HCT116 (cell line): ENCODE measurements at regions not wholly inside any gene's neighbourhood (a gene's known extent, or its start where the extent isn't known, plus 50 kb on each side); places are given as distances from the start of the nearest gene placed in this dataset.
"Not testable (repeated sequence)": the region's sequence is repeated elsewhere in the genome, so short reads cannot be mapped to it uniquely, and the experiment has no call there.

Source experiments
- ATAC-seq: fragments of 200-7000 bp; cut with Tn5 transposase; 2 replicates; pipeline ENCODE4 v1.9.1; 2020; ENCODE audit warnings: mild to moderate bottlenecking, moderate library complexity
- BruUV-seq: library from RNA; stranded (reverse); fragments of 400-500 nt; replicated peaks from 2 replicates; lab custom pipeline; 2021; lab: Mats Ljungman, UMichigan
- CTCF ChIA-PET: fragments of 300-600 bp; sonication (Branson Sonifier 250); formaldehyde crosslinking; loops from one replicate; lab custom pipeline; 2021; ENCODE audit warnings: antibody characterized with exemption; lab: Charles Lee
- POLR2A ChIA-PET: fragments of 300-600, 350-600 bp; sonication (Branson Sonifier 250); formaldehyde crosslinking; loops from one replicate; lab custom pipeline; 2021; ENCODE audit warnings: antibody characterized with exemption; lab: Charles Lee
- RAD21 ChIA-PET, 2 experiments: fragments of 300-600 bp; sonication (Branson Sonifier 250); formaldehyde crosslinking; loops; one replicate each; lab custom pipeline; 2023; ENCODE audit warnings: low total read pairs in 2 of 2; ENCODE audit not compliant: uncharacterized antibody in 2 of 2, unreplicated experiment in 2 of 2, low non-redundant PET in 1 of 2; lab: Charles Lee
- DNase-seq: peaks from one replicate; pipeline ENCODE4 v3.0.0-alpha.2; 2010; ENCODE audit warnings: low read depth, low spot score
- H2AFZ ChIP-seq: fragments of 200-600 bp; shearing (Covaris generic), sonication (generic); 2 replicates; pipeline ENCODE4 v1.6.1; 2017; ENCODE audit warnings: low read depth, mixed run types, mixed read lengths, antibody characterized with exemption, low read length; ENCODE audit not compliant: poor library complexity, severe bottlenecking
- H3K27ac ChIP-seq: 2 replicates; pipeline ENCODE4 v1.5.1; 2012; ENCODE audit warnings: low read depth, low read length
- H3K27me3 ChIP-seq: fragments of 200-600 bp; sonication (generic); 2 replicates; pipeline ENCODE4 v1.6.1; 2016; ENCODE audit warnings: mixed run types, low read length, mixed read lengths; ENCODE audit not compliant: insufficient read depth
- H3K36me3 ChIP-seq, 2 experiments: fragments of 200-500 bp in 1 of 2; fragments of 200-600 bp in 1 of 2; sonication (Bioruptor generic) in 1 of 2; sonication (generic) in 1 of 2; 2 replicates each; pipeline versions ENCODE4 v1.5.1 to v1.6.1; 2014 to 2016; ENCODE audit warnings: low read length in 2 of 2, inconsistent platforms in 1 of 2, mixed read lengths in 1 of 2, mixed run types in 1 of 2; ENCODE audit not compliant: insufficient read depth in 2 of 2, control insufficient read depth in 1 of 2
- H3K4me1 ChIP-seq, 2 experiments: fragments of 200-600 bp in 1 of 2; sonication (generic) in 1 of 2; 2 replicates each; pipeline versions ENCODE4 v1.5.1 to v1.6.1; 2012 to 2017; ENCODE audit warnings: low read length in 2 of 2, inconsistent platforms in 1 of 2, mild to moderate bottlenecking in 1 of 2, mixed read lengths in 1 of 2, mixed run types in 1 of 2, moderate library complexity in 1 of 2; ENCODE audit not compliant: insufficient read depth in 2 of 2, control insufficient read depth in 1 of 2
- H3K4me2 ChIP-seq: fragments of 200-600 bp; sonication (generic); 2 replicates; pipeline ENCODE4 v1.6.1; 2017; ENCODE audit warnings: mixed run types, low read length, mixed read lengths
- H3K4me3 ChIP-seq, 2 experiments: fragments of 200-600 bp in 1 of 2; sonication (generic) in 1 of 2; replicated peaks in 1 of 2; 2 replicates each; pipeline ENCODE4 v1.5.1; 2011 to 2016; ENCODE audit warnings: low read length in 2 of 2, control low read depth in 1 of 2, low read depth in 1 of 2, mild to moderate bottlenecking in 1 of 2, mixed read lengths in 1 of 2, mixed run types in 1 of 2
- H3K79me2 ChIP-seq: fragments of 200-600 bp; sonication (generic); 2 replicates; pipeline ENCODE4 v1.6.1; 2017; ENCODE audit warnings: mild to moderate bottlenecking, mixed run types, low read length, moderate library complexity, mixed read lengths; ENCODE audit not compliant: insufficient read depth
- H3K9ac ChIP-seq: fragments of 200-600 bp; sonication (generic); 2 replicates; pipeline ENCODE4 v1.6.1; 2016; ENCODE audit warnings: low read length, mixed read lengths
- H3K9me2 ChIP-seq: fragments of 200-600 bp; sonication (generic), shearing (Covaris generic); 2 replicates; pipeline ENCODE4 v1.6.1; 2017; ENCODE audit warnings: mixed run types, mild to moderate bottlenecking, moderate library complexity; ENCODE audit not compliant: insufficient read depth
- H3K9me3 ChIP-seq, 2 experiments: fragments of 200-500 bp in 1 of 2; fragments of 200-600 bp in 1 of 2; sonication (Bioruptor generic) in 1 of 2; sonication (generic) in 1 of 2; 2 replicates each; pipeline ENCODE4 v1.6.1; 2014 to 2017; ENCODE audit warnings: low read length in 2 of 2, mixed read lengths in 2 of 2, inconsistent platforms in 1 of 2, low read depth in 1 of 2, mild to moderate bottlenecking in 1 of 2, mixed run types in 1 of 2, moderate library complexity in 1 of 2; ENCODE audit not compliant: control insufficient read depth in 1 of 2, insufficient read depth in 1 of 2
- H4K20me1 ChIP-seq: fragments of 200-600 bp; sonication (generic), shearing (Covaris generic); 2 replicates; pipeline ENCODE4 v1.6.1; 2017; ENCODE audit warnings: mixed run types, mild to moderate bottlenecking, moderate library complexity; ENCODE audit not compliant: insufficient read depth
- MAX ChIP-seq: IDR thresholded peaks from 2 replicates; pipeline ENCODE4 v1.6.1; 2012
- POLR2AphosphoS5 ChIP-seq: IDR thresholded peaks from 2 replicates; pipeline ENCODE4 v1.6.1; 2011; ENCODE audit warnings: mild to moderate bottlenecking, low read depth, low read length, moderate library complexity
- intact Hi-C: fragments of 100-400 bp; cut with micrococcal nuclease; formaldehyde crosslinking; loops from 2 replicates; pipeline ENCODE4 v1.10.0; 2022

GRCh38 chr17:21482189-21482865 is 106.2 kb downstream of the KCNJ12 start:
- BruUV-seq, result no TSS peak
- intact Hi-C loops, result no loop called here
- Histone ChIP-seq H3K36me3 (no peaks in the 10 kb centered on the region), H3K4me3 (no peak overlapping the region), H2AFZ (no peak overlapping the region), H4K20me1 (no peaks in the 10 kb centered on the region), H3K27me3 (peaks cover 57% of the 10 kb centered on the region), H3K9ac (no peak overlapping the region), H3K9me3 (peaks cover 0 to 9% of the 10 kb centered on the region in 2 experiments; a peak in 1 of 4 replicates), H3K27ac (no peak overlapping the region), H3K4me2 (no peak overlapping the region), H3K4me1 (no peaks in the 10 kb centered on the region), H3K9me2 (no peaks in the 10 kb centered on the region), H3K79me2 (no peaks in the 10 kb centered on the region)
- ChIA-PET RAD21 (no interaction called here), CTCF (interaction anchor here (1.6 kb wide), 1 partner anchor 25 kb away, joined by 7 read pairs; no protein-coding TSS in a partner anchor), POLR2A (no interaction called here)
- no peak for TF ChIP-seq POLR2AphosphoS5
- no peak for TF ChIP-seq MAX
- no peak for DNase-seq
- ATAC-seq, result no peak

- POLR2A ChIA-PET, DNase-seq, BruUV-seq, intact Hi-C loops, CTCF ChIA-PET, H2AFZ ChIP-seq, H3K79me2 ChIP-seq, H3K4me3 ChIP-seq, H3K4me1 ChIP-seq, H3K9me3 ChIP-seq, ATAC-seq, H3K9me2 ChIP-seq, H3K4me2 ChIP-seq, RAD21 ChIA-PET, H3K9ac ChIP-seq, H4K20me1 ChIP-seq, H3K36me3 ChIP-seq, H3K27ac ChIP-seq: not testable (repeated sequence)
- peaks cover 33% of the 10 kb centered on the region for H3K27me3 ChIP-seq
These were observed 111.9 kb downstream of the KCNJ12 start for GRCh38 chr17:21488043-21488442.
